ENCODE measurements at regions not wholly inside any gene's neighbourhood (a gene's known extent, or its start where the extent isn't known, plus 50 kb on each side); places are given as distances from the start of the nearest gene placed in this dataset.
"Not testable (repeated sequence)": the region's sequence is repeated elsewhere in the genome, so short reads cannot be mapped to it uniquely, and the experiment has no call there.

GRCh38 chr15:96484830-96485229, 154.3 kb downstream of the NR2F2 start:
- Histone ChIP-seq H3K27ac (ENCODE audit: poor library complexity, severe bottlenecking) (no peak overlapping the region), H3K4me1 (ENCODE audit: insufficient read depth, poor library complexity, severe bottlenecking) (no peaks in the 10 kb centered on the region), H3K27me3 (ENCODE audit: insufficient read depth, poor library complexity, severe bottlenecking) (peaks cover 33% of the 10 kb centered on the region), H3K9me3 (ENCODE audit: severe bottlenecking) (no peaks in the 10 kb centered on the region), H3K36me3 (ENCODE audit: low read depth) (no peaks in the 10 kb centered on the region), H3K4me3 (ENCODE audit: severe bottlenecking) (no peak overlapping the region)
- ATAC-seq (ENCODE audit: low read depth) (no peak), DNase-seq (ENCODE audit: low spot score) (no peak)
- TF ChIP-seq, protein P1, sequence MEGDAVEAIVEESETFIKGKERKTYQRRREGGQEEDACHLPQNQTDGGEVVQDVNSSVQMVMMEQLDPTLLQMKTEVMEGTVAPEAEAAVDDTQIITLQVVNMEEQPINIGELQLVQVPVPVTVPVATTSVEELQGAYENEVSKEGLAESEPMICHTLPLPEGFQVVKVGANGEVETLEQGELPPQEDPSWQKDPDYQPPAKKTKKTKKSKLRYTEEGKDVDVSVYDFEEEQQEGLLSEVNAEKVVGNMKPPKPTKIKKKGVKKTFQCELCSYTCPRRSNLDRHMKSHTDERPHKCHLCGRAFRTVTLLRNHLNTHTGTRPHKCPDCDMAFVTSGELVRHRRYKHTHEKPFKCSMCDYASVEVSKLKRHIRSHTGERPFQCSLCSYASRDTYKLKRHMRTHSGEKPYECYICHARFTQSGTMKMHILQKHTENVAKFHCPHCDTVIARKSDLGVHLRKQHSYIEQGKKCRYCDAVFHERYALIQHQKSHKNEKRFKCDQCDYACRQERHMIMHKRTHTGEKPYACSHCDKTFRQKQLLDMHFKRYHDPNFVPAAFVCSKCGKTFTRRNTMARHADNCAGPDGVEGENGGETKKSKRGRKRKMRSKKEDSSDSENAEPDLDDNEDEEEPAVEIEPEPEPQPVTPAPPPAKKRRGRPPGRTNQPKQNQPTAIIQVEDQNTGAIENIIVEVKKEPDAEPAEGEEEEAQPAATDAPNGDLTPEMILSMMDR (IDR thresholded peaks at IDR 0.05; ENCODE audit: poor library complexity, severe bottlenecking): no peak

GRCh38 chr15:96487245-96487644, 156.7 kb downstream of the NR2F2 start:
- Histone ChIP-seq H3K27me3 (ENCODE audit: insufficient read depth, poor library complexity, severe bottlenecking) (peaks cover 26% of the 10 kb centered on the region), H3K4me3 (ENCODE audit: severe bottlenecking) (no peak overlapping the region), H3K36me3 (ENCODE audit: low read depth) (no peaks in the 10 kb centered on the region), H3K27ac (ENCODE audit: poor library complexity, severe bottlenecking) (no peak overlapping the region), H3K4me1 (ENCODE audit: insufficient read depth, poor library complexity, severe bottlenecking) (no peaks in the 10 kb centered on the region), H3K9me3 (ENCODE audit: severe bottlenecking) (no peaks in the 10 kb centered on the region)
- ATAC-seq (ENCODE audit: low read depth): no peak
- TF ChIP-seq, protein P1 (IDR thresholded peaks at IDR 0.05; ENCODE audit: poor library complexity, severe bottlenecking): no peak
- no peak for DNase-seq (ENCODE audit: low spot score)

GRCh38 chr15:96491066-96491699, 160.7 kb downstream of the NR2F2 start:
- DNase-seq (ENCODE audit: low spot score); H3K4me1 ChIP-seq (ENCODE audit: insufficient read depth, poor library complexity, severe bottlenecking); H3K27ac ChIP-seq (ENCODE audit: poor library complexity, severe bottlenecking); ATAC-seq (ENCODE audit: low read depth); H3K4me3 ChIP-seq (ENCODE audit: severe bottlenecking); H3K36me3 ChIP-seq (ENCODE audit: low read depth); H3K9me3 ChIP-seq (ENCODE audit: severe bottlenecking): not testable (repeated sequence)
- H3K27me3 ChIP-seq (ENCODE audit: insufficient read depth, poor library complexity, severe bottlenecking): peaks cover 22% of the 10 kb centered on the region

- peaks cover 20% of the 10 kb centered on the region for H3K27me3 ChIP-seq (ENCODE audit: insufficient read depth, poor library complexity, severe bottlenecking)
- ATAC-seq (ENCODE audit: low read depth); H3K27ac ChIP-seq (ENCODE audit: poor library complexity, severe bottlenecking); H3K4me1 ChIP-seq (ENCODE audit: insufficient read depth, poor library complexity, severe bottlenecking); H3K9me3 ChIP-seq (ENCODE audit: severe bottlenecking); H3K36me3 ChIP-seq (ENCODE audit: low read depth); DNase-seq (ENCODE audit: low spot score); H3K4me3 ChIP-seq (ENCODE audit: severe bottlenecking): not testable (repeated sequence)
Observed at GRCh38 chr15:96491700-96492644, 161.5 kb downstream of the NR2F2 start.

GRCh38 chr15:96494505-96494904, 164.0 kb downstream of the NR2F2 start:
- ATAC-seq (ENCODE audit: low read depth) (no peak), DNase-seq (ENCODE audit: low spot score) (no peak)
- no peaks in the 10 kb centered on the region for H3K36me3 ChIP-seq (ENCODE audit: low read depth)
- H3K4me3 ChIP-seq (ENCODE audit: severe bottlenecking): no peak overlapping the region
- H3K4me1 ChIP-seq (ENCODE audit: insufficient read depth, poor library complexity, severe bottlenecking): no peaks in the 10 kb centered on the region
- no peak overlapping the region for H3K27ac ChIP-seq (ENCODE audit: poor library complexity, severe bottlenecking)
- peaks cover 20% of the 10 kb centered on the region for H3K27me3 ChIP-seq (ENCODE audit: insufficient read depth, poor library complexity, severe bottlenecking)
- TF ChIP-seq, protein P1 (IDR thresholded peaks at IDR 0.05; ENCODE audit: poor library complexity, severe bottlenecking): no peak
- H3K9me3 ChIP-seq (ENCODE audit: severe bottlenecking): no peaks in the 10 kb centered on the region
